Kidney (tissue), 13 donors: ENCODE measurements at regions not wholly inside any gene's neighbourhood (a gene's known extent, or its start where the extent isn't known, plus 50 kb on each side); places are given as distances from the start of the nearest gene placed in this dataset.
A peak's percentile ranks its signal among the peaks of the same experiment; 100 is the strongest.

Source experiments
- DNase-seq, 5 donors: peaks; one replicate each; pipeline ENCODE4 v3.0.0-alpha.2; 2013 to 2020
- FAIRE-seq: peaks from 2 replicates; lab custom pipeline; 2012; peaks lifted over from hg19 to GRCh38; lab: Jason Lieb, UNC
- H3K27ac ChIP-seq, 2 donors: one replicate each; pipeline ENCODE4 v1.7.0; 2013; ENCODE audit warnings: low read depth in 2 of 2, low read length in 2 of 2, inconsistent platforms in 1 of 2
- H3K27me3 ChIP-seq: one replicate; pipeline ENCODE4 v1.7.1; 2013; ENCODE audit warnings: low read length, inconsistent platforms; ENCODE audit not compliant: control insufficient read depth, insufficient read depth
- H3K36me3 ChIP-seq, 3 donors: one replicate each; pipeline versions ENCODE4 v1.7.0 to v1.7.1; 2013; ENCODE audit warnings: low read length in 3 of 3, control low read depth in 1 of 3, inconsistent platforms in 1 of 3; ENCODE audit not compliant: insufficient read depth in 3 of 3, control insufficient read depth in 2 of 3
- H3K4me1 ChIP-seq, 3 donors: one replicate each; pipeline versions ENCODE4 v1.7.0 to v1.7.1; 2013; ENCODE audit warnings: low read length in 3 of 3, inconsistent platforms in 1 of 3, low read depth in 1 of 3; ENCODE audit not compliant: control insufficient read depth in 2 of 3, insufficient read depth in 2 of 3
- H3K4me3 ChIP-seq, 3 donors: one replicate each; pipeline versions ENCODE4 v1.7.0 to v1.8.1; 2013; ENCODE audit warnings: low read length in 3 of 3, control low read depth in 1 of 3, inconsistent platforms in 1 of 3
- H3K9ac ChIP-seq, 3 donors: one replicate each; pipeline versions ENCODE4 v1.7.0 to v1.7.1; 2013; ENCODE audit warnings: low read length in 3 of 3, control low read depth in 1 of 3, inconsistent platforms in 1 of 3
- H3K9me3 ChIP-seq, 3 donors: one replicate each; pipeline versions ENCODE4 v1.7.0 to v1.7.1; 2013; ENCODE audit warnings: low read length in 3 of 3, control low read depth in 1 of 3, inconsistent platforms in 1 of 3; ENCODE audit not compliant: control insufficient read depth in 2 of 3, insufficient read depth in 1 of 3
- CTCF ChIP-seq: IDR thresholded peaks from 3 replicates; pipeline ENCODE4 v1.5.1; 2012; ENCODE audit warnings: mild to moderate bottlenecking, moderate library complexity, borderline replicate concordance; ENCODE audit not compliant: insufficient read depth; ENCODE audit errors: extremely low read depth
- intact Hi-C: fragments of 100-400 bp; cut with DNase I; formaldehyde crosslinking; loops from one replicate; pipeline ENCODE4 v1.11.1; 2022
- donor health status: control.
- donor health status: control.
- donor health status: control.
- donor health status: control.
- donor health status: control.
- donor health status: DM: yes; HTN: yes; CAD: no.
- donor health status: Normal renal cell carcinoma (clear cell type).

- no peaks in the 10 kb centered on the region for H3K4me1 ChIP-seq
- H3K9me3 ChIP-seq, result no peaks in the 10 kb centered on the region
- no peaks in the 10 kb centered on the region for H3K36me3 ChIP-seq
- intact Hi-C loops, result no loop called here
- DNase-seq (no peak), FAIRE-seq (no peak)
- H3K27me3 ChIP-seq, result no peaks in the 10 kb centered on the region
- H3K27ac ChIP-seq, result no peak overlapping the region
- no peak overlapping the region for H3K9ac ChIP-seq
- no peak for TF ChIP-seq CTCF
- no peak overlapping the region for H3K4me3 ChIP-seq
These were observed 1759.4 kb downstream of the PCDH9 start for GRCh38 chr13:65470781-65471180.

GRCh38 chr13:65468628-65469027 is 1761.5 kb downstream of the PCDH9 start:
- H3K36me3 ChIP-seq, result no peaks in the 10 kb centered on the region
- H3K27ac ChIP-seq, result no peak overlapping the region
- H3K9ac ChIP-seq, result no peak overlapping the region
- no peaks in the 10 kb centered on the region for H3K4me1 ChIP-seq
- no peak for DNase-seq
- no peak overlapping the region for H3K4me3 ChIP-seq
- FAIRE-seq, result no peak
- no peaks in the 10 kb centered on the region for H3K9me3 ChIP-seq
- H3K27me3 ChIP-seq, result no peaks in the 10 kb centered on the region
- intact Hi-C loops, result no loop called here
- no peak for TF ChIP-seq CTCF

- no peaks in the 10 kb centered on the region for H3K27me3 ChIP-seq
- no peak overlapping the region for H3K9ac ChIP-seq
- H3K27ac ChIP-seq, result no peak overlapping the region
- H3K36me3 ChIP-seq, result no peaks in the 10 kb centered on the region
- no peak for FAIRE-seq
- H3K9me3 ChIP-seq, result no peaks in the 10 kb centered on the region
- no peak for TF ChIP-seq CTCF
- peak in 1 of 5 donors; percentile 12 for DNase-seq
- H3K4me3 ChIP-seq, result no peak overlapping the region
- H3K4me1 ChIP-seq, result no peaks in the 10 kb centered on the region
- intact Hi-C loops, result no loop called here
These were observed 1768.5 kb downstream of the PCDH9 start for GRCh38 chr13:65461590-65461989.

- Histone ChIP-seq H3K4me1 (no peaks in the 10 kb centered on the region), H3K9me3 (no peaks in the 10 kb centered on the region), H3K27ac (no peak overlapping the region), H3K36me3 (no peaks in the 10 kb centered on the region), H3K27me3 (no peaks in the 10 kb centered on the region), H3K9ac (no peak overlapping the region), H3K4me3 (no peak overlapping the region)
- no peak for TF ChIP-seq CTCF
- no peak for DNase-seq
- intact Hi-C loops, result no loop called here
- FAIRE-seq, result no peak
These were observed 1770.0 kb downstream of the PCDH9 start for GRCh38 chr13:65460136-65460535.
